ENCODE measurements at regions not wholly inside any gene's neighbourhood (a gene's known extent, or its start where the extent isn't known, plus 50 kb on each side); places are given as distances from the start of the nearest gene placed in this dataset.

DNA sequence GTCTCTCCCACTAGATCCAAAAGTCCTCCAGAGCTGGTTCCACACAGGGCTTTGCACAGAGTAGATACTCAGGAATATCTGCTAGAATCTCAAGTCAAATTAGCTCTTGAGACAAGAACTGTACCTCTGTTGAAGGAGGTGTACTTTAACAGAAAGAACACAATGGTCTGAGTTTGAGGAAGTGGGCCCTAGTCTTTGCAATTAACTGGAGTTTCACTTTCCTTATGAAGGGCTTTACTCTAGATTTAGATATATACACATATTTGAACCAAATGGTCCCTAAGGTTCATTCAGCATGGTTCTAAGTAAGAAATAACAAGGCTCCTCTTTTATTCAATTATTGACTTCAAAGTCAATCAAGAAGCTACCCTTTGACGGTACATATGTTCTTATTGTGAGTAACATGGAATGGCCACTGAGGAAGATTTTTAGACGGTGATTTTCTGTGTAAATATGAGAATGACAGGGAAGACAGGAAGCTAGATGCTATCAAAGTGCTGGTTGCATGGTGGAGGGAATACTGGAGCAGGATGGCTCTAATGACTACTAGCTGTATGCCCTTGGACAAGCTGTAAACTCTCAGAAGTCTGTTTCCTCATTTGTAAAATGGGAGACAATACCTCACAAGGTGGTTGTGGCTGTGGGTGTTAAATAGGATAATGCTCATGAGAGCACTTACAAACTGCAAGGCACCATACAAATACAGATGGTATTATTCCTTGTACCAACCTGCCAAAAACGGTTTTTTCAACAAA, 73.5 kb upstream of the SERTAD2 start:
- TF ChIP-seq, protein P1, sequence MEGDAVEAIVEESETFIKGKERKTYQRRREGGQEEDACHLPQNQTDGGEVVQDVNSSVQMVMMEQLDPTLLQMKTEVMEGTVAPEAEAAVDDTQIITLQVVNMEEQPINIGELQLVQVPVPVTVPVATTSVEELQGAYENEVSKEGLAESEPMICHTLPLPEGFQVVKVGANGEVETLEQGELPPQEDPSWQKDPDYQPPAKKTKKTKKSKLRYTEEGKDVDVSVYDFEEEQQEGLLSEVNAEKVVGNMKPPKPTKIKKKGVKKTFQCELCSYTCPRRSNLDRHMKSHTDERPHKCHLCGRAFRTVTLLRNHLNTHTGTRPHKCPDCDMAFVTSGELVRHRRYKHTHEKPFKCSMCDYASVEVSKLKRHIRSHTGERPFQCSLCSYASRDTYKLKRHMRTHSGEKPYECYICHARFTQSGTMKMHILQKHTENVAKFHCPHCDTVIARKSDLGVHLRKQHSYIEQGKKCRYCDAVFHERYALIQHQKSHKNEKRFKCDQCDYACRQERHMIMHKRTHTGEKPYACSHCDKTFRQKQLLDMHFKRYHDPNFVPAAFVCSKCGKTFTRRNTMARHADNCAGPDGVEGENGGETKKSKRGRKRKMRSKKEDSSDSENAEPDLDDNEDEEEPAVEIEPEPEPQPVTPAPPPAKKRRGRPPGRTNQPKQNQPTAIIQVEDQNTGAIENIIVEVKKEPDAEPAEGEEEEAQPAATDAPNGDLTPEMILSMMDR (IDR thresholded peaks at IDR 0.05), result no peak
- no peak for TF ChIP-seq POLR2A (IDR thresholded peaks at IDR 0.05)

Measured in right lobe of liver (tissue), 4 donors.